Stomach (tissue), 8 donors: ENCODE measurements at regions not wholly inside any gene's neighbourhood (a gene's known extent, or its start where the extent isn't known, plus 50 kb on each side); places are given as distances from the start of the nearest gene placed in this dataset.

Source experiments
- DNase-seq, 2 donors: peaks; one replicate each; pipeline versions ENCODE4 v3.0.0 to v3.0.0-alpha.2; 2013 to 2019
- H3K27ac ChIP-seq, 5 donors: fragments of 200-600 bp in 4 of 5; sonication (generic) in 4 of 5; one replicate each; pipeline ENCODE4 v1.5.1; 2013 to 2019; ENCODE audit warnings: mild to moderate bottlenecking in 1 of 5, moderate library complexity in 1 of 5
- H3K27me3 ChIP-seq, 3 donors: fragments of 200-600 bp; sonication (generic); one replicate each; pipeline ENCODE4 v1.5.1; 2017 to 2019; ENCODE audit warnings: mixed run types in 1 of 3
- H3K36me3 ChIP-seq, 4 donors: fragments of 200-600 bp; sonication (generic); 1 replicate in 3 of 4; 2 replicates in 1 of 4; pipeline ENCODE4 v1.5.1; 2016 to 2019
- H3K4me1 ChIP-seq, 4 donors: fragments of 200-600 bp; sonication (generic); one replicate each; pipeline ENCODE4 v1.5.1; 2016 to 2019
- H3K4me3 ChIP-seq, 4 donors: fragments of 200-600 bp; sonication (generic) in 3 of 4; one replicate each; pipeline ENCODE4 v1.5.1; 2016 to 2019; ENCODE audit warnings: mild to moderate bottlenecking in 1 of 4
- H3K9me3 ChIP-seq, 4 donors: fragments of 200-600 bp; sonication (generic); one replicate each; pipeline ENCODE4 v1.5.1; 2016 to 2019
- EP300 ChIP-seq: sonication (generic); formaldehyde crosslinking; IDR thresholded peaks from one replicate; pipeline ENCODE4 v1.6.1; 2017; ENCODE audit warnings: antibody characterized with exemption
- POLR2A ChIP-seq, 4 donors: fragments of 450-650 bp; IDR thresholded peaks; one replicate each; pipeline ENCODE4 v1.6.1; 2016; ENCODE audit warnings: antibody characterized with exemption in 4 of 4, control low read depth in 2 of 4, mild to moderate bottlenecking in 1 of 4, moderate library complexity in 1 of 4
- POLR2AphosphoS5 ChIP-seq, 3 donors: sonication (generic); formaldehyde crosslinking; IDR thresholded peaks; one replicate each; pipeline ENCODE4 v1.6.1; 2016; ENCODE audit warnings: antibody characterized with exemption in 3 of 3
- WGBS, 5 donors: extraction: QIAGEN DNeasy Blood & Tissue Kit in 3 of 5; methylation state at CpG; one replicate each; pipeline versions ENCODE4 v1.1.5 to v1.1.7; 2013 to 2018; 5-methylcytosine and 5-hydroxymethylcytosine counted together
- intact Hi-C: fragments of 100-400 bp; cut with DNase I; formaldehyde crosslinking; loops from one replicate; pipeline ENCODE4 v1.15.1; 2023; ENCODE audit warnings: low total_unique reads
- TF ChIP-seq, protein P1 (sequence below), 7 experiments: fragments of 450-650 bp in 4 of 7; fragments of 200-600 bp in 3 of 7; sonication (generic) in 3 of 7; IDR thresholded peaks; one replicate each; pipeline ENCODE4 v1.5.1; 2016 to 2019; ENCODE audit warnings: antibody characterized with exemption in 7 of 7, control low read depth in 2 of 7, mild to moderate bottlenecking in 1 of 7
- donor health status: healthy with polysubstance abuse.
- donor health status: Bipolar disorder and iron deficiency.
- donor health status: healthy.

DNA sequence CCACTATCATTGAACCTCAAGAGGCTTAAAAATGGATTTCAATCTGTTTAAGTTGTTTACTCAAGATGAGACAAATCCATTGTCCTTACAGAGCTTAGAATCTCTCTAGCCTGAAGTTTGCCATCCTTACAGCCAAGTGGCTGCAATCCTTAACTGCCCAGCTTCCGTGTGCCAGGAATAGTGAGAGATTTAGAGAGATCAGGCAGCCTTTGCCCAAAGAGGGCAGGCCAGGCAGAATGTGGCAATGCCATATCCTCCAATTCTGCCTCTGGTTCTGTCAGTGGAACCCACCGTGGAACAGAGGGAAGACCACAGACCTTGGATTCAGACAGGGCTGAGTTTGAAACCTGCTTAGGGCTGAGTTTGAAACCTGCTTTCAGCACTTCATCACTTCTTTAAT is 374.3 kb downstream of the VPS13C start:
- intact Hi-C loops, result no loop called here
- TF ChIP-seq, protein P1, sequence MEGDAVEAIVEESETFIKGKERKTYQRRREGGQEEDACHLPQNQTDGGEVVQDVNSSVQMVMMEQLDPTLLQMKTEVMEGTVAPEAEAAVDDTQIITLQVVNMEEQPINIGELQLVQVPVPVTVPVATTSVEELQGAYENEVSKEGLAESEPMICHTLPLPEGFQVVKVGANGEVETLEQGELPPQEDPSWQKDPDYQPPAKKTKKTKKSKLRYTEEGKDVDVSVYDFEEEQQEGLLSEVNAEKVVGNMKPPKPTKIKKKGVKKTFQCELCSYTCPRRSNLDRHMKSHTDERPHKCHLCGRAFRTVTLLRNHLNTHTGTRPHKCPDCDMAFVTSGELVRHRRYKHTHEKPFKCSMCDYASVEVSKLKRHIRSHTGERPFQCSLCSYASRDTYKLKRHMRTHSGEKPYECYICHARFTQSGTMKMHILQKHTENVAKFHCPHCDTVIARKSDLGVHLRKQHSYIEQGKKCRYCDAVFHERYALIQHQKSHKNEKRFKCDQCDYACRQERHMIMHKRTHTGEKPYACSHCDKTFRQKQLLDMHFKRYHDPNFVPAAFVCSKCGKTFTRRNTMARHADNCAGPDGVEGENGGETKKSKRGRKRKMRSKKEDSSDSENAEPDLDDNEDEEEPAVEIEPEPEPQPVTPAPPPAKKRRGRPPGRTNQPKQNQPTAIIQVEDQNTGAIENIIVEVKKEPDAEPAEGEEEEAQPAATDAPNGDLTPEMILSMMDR (IDR thresholded peaks at IDR 0.05), result no peak
- no peak for TF ChIP-seq POLR2A (IDR thresholded peaks at IDR 0.05)
- TF ChIP-seq EP300, result no peak
- TF ChIP-seq POLR2AphosphoS5 (IDR thresholded peaks at IDR 0.05), result no peak
- Histone ChIP-seq H3K27me3 (no peaks in the 10 kb centered on the region), H3K9me3 (no peaks in the 10 kb centered on the region), H3K36me3 (no peaks in the 10 kb centered on the region), H3K4me1 (peaks cover 0 to 4% (median 0%) of the 10 kb centered on the region in 4 donors), H3K4me3 (no peak overlapping the region), H3K27ac (no peak overlapping the region)
- 83 to 91% (median 85%) methylated on average over 2 of the region's 2 CpGs for WGBS, 5 donors
- no peak for DNase-seq

DNA sequence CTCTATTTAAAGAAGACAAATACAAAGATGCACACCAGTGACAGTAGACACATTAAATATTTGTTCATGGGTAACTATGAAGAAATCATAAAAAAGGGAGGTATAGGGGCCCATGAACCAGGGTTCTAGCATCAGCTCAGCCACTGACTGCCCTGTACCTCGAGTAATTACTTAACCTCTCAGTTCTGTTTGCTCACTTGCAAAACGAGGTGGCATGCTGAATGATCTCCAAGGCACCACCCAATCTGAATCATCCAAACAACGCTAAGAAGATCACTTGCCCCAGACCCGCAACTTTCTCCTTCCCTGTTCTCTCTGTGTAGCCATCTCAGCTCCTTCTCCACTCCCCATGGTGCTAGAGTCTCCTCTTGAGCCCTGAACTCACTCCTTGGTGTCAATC is 374.7 kb downstream of the VPS13C start:
- Histone ChIP-seq H3K27me3 (no peaks in the 10 kb centered on the region), H3K36me3 (no peaks in the 10 kb centered on the region), H3K9me3 (no peaks in the 10 kb centered on the region), H3K27ac (no peak overlapping the region), H3K4me3 (no peak overlapping the region), H3K4me1 (peaks cover 0 to 4% (median 0%) of the 10 kb centered on the region in 4 donors)
- WGBS, 5 donors, result 41 to 73% (median 47%) methylated on average over 4 of the region's 4 CpGs
- DNase-seq, result no peak
- TF ChIP-seq EP300 (no peak), POLR2A (IDR thresholded peaks at IDR 0.05) (no peak)
- intact Hi-C loops, result no loop called here

DNA sequence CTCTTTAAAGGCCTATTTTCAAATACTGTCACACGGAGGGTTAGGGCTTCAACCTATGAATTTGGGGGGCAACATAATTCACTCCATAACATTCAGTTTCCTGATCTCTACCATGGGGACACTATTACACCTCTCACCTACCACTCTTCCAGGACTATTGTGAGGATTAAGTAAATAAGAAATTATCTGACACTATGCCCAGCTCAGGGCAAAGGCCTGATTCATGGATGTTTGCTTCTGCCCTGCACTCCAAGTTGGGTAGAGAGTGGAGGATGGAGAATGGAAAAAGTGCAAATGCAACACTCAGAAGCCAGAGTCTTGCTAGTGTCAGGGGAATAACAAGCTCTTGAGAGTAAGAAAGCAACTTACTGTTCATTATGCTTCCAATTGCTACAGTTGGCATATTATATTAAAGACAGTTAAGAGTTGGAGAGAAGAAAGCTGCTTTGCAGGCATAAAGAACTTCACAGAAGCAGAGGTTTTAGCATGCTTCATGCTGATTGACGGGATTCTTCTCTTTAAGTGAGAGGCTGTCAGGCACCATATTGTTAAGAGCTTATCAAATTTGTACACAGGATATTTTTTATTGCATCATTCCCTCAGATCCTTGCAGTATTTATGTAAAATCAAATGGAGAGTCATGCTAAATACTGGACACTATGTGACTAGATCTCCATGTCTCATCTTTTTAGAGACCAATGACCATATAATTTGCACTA is 375.3 kb downstream of the VPS13C start:
- Histone ChIP-seq H3K4me1 (peaks cover 0 to 4% (median 0%) of the 10 kb centered on the region in 4 donors), H3K36me3 (no peaks in the 10 kb centered on the region), H3K27me3 (no peaks in the 10 kb centered on the region), H3K9me3 (no peaks in the 10 kb centered on the region), H3K27ac (no peak overlapping the region), H3K4me3 (no peak overlapping the region)
- no peak for TF ChIP-seq POLR2A (IDR thresholded peaks at IDR 0.05)
- WGBS, 5 donors, result 89 to 96% (median 92%) methylated on average over 2 of the region's 2 CpGs
- DNase-seq, result no peak
- intact Hi-C loops, result no loop called here

DNA sequence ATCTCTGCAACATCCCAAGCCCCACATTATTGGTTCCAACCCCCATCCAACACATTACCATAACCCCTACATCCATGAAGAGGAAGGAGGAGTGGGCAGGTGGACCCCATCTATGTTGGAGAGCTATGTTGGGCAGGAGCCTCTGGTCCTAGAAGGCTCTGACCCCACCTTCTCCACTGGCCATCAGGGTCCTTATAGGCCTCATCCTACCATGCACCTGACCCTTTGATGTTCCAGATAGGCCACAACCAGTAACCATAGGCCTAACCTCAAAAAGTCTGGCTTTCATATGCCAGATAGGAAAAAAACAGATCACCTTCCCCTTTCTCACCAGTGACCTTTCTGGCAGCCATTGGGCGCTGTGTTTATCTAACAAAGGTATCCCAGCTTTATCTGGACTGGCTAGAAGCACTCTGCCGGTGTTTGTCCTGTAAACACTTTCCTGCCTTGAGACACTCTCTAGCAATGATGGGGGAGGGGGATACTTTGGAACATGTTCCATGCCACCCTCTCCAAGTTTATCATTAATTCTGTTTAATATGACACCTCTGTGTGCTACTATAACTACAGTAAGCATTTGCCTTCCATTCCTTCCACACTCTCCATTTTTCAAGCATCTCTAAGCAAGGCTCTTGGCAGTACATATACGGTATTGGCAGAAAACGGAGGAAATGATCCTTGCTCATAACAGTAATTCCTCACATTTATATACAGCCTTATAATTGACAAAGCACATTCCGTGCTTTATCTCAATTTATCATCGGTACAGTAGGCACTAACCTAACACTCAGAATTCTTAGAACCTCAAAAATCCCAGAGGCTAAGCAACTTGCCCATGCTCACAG is 377.1 kb downstream of the VPS13C start:
- Histone ChIP-seq H3K36me3 (no peaks in the 10 kb centered on the region), H3K27me3 (no peaks in the 10 kb centered on the region), H3K4me1 (peaks cover 0 to 4% (median 0%) of the 10 kb centered on the region in 4 donors), H3K4me3 (no peak overlapping the region), H3K9me3 (peaks cover 0 to 4% (median 0%) of the 10 kb centered on the region in 4 donors), H3K27ac (no peak overlapping the region)
- DNase-seq, result peak; percentile 22 to 59
- no peak for TF ChIP-seq EP300
- TF ChIP-seq, protein P1 (IDR thresholded peaks at IDR 0.05), result no peak
- no peak for TF ChIP-seq POLR2A (IDR thresholded peaks at IDR 0.05)
- TF ChIP-seq POLR2AphosphoS5 (IDR thresholded peaks at IDR 0.05), result no peak
- intact Hi-C loops, result no loop called here
- WGBS, 5 donors, result 26 to 56% (median 30%) methylated on average over 6 of the region's 6 CpGs

DNA sequence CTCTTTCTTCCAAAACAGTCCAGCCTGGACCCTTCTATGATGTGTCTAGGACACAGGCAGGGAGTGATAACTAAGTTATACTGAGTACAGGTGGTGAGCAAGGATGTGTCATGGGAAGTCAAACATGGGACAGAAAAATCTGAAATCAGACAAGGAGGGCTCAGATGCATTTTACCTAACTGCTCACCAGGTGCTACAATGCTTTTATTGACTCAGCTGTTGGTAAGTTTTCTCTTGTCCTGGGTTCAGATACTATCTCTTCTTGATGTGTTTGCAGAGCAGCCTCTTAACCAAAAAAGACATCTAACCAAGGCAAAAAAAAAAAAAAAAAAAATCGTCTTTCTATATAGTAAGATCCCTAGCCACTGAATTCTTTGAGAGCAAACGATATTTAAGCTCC is 378.6 kb downstream of the VPS13C start:
- intact Hi-C loops, result no loop called here
- Histone ChIP-seq H3K27ac (no peak overlapping the region), H3K36me3 (no peaks in the 10 kb centered on the region), H3K27me3 (no peaks in the 10 kb centered on the region), H3K9me3 (peaks cover 0 to 7% (median 2%) of the 10 kb centered on the region in 4 donors), H3K4me1 (peaks cover 0 to 4% (median 0%) of the 10 kb centered on the region in 4 donors), H3K4me3 (no peak overlapping the region)
- 53 to 71% (median 60%) methylated on average over 2 of the region's 2 CpGs for WGBS, 5 donors
- no peak for TF ChIP-seq POLR2A (IDR thresholded peaks at IDR 0.05)
- TF ChIP-seq POLR2AphosphoS5 (IDR thresholded peaks at IDR 0.05), result no peak
- TF ChIP-seq, protein P1 (IDR thresholded peaks at IDR 0.05), result no peak
- TF ChIP-seq EP300, result no peak
- DNase-seq, result no peak
